ENCODE measurements at regions not wholly inside any gene's neighbourhood (a gene's known extent, or its start where the extent isn't known, plus 50 kb on each side); places are given as distances from the start of the nearest gene placed in this dataset.
"Not testable (repeated sequence)": the region's sequence is repeated elsewhere in the genome, so short reads cannot be mapped to it uniquely, and the experiment has no call there.

DNA sequence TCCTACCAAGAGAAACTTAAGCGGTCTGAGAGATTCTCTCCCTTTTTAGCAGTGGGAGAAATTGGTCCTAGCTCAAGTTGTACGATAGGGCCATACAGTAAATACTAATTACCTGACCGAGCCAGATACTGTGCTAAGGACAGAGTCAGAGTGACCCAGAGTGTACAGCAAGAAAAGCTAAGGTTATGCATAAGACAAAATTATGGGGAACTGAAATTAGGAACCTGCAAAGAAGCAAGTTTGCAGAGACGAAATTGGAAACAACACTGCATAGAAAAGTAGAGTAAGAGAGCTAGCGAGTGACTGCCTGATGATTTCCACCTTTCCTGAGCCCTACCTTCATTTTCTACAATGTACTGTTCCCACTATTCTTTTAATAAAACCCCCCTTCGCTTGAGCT lies 278.1 kb downstream of the NKX6-1 start:
- DNase-seq (ENCODE audit: low spot score) = no peak

DNA sequence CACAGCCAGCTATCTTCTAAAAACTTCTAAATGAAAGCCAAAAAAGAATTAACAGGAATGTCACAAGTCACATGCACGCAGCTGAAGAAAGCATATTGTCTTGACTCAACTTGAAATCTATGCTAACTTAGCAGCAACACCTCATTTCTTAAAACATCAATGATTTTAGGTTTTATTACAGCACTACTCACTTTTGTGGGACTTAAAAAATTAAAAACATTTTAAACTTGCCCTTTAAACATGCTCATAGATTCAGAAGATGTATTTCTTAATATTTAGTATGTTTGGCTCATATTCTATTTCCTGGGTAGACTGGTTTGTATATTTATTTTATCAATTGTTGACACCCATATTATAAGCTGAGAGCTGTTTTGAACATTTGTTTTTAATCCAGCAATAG lies 279.4 kb downstream of the NKX6-1 start:
- DNase-seq (ENCODE audit: low spot score) = no peak

DNA sequence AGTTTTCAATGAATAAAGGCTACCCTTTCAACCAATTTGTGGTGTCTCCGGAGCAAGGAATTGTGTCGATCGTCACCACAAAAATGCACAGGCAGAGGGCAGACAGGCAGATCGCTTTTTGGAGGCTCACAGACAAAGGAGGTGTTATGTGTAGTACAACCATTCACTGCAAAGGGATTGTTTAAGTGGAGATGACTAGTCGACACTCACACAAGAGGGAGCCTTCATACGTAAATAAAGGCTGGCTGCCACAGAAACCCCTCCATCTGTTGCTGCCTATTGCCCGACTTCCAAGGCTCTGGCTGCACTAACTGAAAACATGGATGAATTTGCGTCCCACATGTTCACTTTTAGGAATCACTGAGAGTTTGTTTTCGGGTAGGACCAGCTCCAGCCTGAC lies 281.1 kb downstream of the NKX6-1 start:
- no peak for DNase-seq (ENCODE audit: low spot score)

DNA sequence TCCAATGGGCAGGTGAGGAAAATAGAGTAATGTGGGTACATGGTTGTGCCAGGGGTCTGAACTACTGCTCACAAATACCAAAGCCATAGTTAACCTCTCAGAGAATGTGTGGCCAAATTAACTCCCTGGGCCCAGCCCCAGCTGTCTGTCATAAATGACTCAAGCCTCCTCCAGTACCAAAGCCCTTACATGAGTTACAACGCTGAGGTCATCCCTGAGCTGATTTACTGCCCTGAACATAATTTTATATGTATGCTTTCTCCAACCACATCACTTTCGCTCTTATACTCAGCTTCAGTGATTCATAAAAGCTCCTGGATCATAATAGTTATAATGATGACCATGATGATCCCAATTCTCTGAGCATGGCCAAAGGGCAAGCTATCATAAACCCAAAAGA lies 283.9 kb downstream of the NKX6-1 start:
- no peak for DNase-seq (ENCODE audit: low spot score)

DNA sequence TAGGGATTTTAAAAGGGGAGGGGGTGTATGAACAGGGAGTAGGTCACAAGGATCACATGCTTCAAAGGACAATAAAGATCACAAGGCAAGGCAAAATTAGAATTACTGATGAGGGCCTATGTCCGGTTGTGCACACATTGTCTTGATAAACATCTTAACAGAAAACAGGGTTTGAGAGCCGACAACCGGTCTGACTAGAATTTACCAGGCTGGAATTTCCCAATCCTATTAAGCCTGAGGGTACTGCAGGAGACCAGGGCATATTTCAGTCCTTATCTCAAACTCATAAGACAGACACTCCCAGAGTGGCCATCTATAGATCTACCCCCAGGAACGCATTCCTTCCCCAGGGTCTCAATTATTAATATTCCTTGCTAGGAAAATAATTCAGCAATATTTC lies 292.9 kb downstream of the NKX6-1 start:
- DNase-seq (ENCODE audit: low spot score) = not testable (repeated sequence)

DNA sequence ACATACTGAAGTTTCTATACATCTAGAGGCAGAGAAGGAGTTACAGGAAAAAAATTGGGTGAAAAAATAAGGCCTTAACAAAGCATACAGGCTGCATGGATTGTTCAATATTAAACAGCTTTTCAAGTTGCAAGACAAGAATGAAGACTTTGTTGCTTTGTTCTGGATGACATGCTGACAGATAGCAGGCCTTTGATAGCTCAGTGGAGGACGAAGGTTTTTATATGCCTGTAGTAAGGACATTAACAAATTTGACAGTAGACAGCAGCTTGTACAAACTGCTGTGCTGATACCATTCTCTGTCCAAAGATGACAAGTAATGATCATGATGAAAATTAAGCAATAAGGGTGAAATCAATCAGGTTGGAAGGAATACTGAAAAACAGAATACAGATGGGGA lies 309.9 kb downstream of the NKX6-1 start:
- DNase-seq (ENCODE audit: low spot score) = no peak

DNA sequence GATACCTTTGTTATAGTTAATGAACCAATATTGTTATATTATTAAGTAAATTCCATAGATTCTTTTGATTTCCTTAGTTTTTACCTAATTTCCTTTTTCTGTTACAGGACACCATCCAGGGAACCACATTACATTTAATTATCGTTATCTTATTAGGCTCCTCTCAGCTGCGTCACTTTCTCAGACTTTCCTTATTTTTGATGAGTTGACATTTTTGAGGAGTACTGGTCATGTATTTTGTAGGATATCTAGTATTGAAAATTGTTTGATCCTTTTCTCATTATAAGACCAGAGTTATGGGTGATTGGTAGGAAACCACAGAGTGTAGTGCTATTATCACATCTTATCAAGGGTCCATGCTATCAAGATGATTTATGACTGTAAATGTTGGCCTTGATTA lies 319.7 kb downstream of the NKX6-1 start:
- no peak for DNase-seq (ENCODE audit: low spot score)

DNA sequence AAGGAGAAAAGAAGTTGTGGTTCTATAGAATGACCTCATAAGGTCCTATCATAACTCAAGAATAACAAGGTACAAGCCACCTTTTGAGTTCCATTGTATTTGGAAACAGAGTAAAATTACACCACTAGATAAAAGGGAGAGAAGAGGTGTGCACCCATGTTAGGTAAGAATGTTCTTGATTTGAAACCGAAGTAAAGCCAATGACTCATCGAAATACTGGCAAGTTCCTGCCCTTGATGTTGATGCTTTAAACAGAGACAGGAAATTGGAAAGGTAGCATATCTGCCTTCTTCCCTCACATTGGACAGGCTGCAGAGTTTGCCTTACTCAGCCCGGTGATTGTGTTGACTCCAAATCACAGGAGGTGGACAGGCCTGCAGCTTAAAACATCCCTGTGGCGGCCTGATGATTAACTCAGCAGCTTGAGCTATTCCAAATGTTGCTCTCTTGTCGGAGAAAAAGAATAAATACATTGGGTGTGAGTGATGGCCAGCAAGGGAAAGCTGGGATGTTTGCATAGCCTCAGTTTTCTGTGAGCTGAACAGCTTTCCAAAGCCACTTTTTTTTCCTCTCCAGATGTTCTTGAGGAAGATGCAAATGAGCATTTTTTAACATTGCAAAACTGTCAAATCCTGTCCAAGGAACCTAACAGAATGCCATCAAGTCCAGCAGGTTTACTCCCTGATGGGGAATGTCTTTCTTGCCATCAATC lies 321.1 kb downstream of the NKX6-1 start:
- no peak for DNase-seq (ENCODE audit: low spot score)

DNA sequence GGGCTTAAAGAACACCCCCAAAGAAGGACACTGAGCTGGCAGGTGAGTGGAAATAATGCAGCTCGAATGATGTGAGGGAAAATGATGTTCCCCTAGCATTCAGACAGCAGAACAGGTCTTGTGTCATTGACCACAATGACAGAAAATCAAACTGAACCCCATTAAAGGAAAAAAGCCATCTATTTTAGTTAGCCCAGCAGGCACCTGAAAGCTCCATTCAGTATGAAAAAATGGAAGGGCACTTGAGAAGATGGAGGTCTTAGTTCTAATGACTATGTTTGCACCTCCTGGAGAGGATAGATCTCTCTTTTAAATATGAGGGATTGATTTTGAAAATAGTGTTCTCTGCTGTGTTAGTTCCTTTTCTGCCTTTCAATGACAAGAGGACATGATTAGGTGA lies 323.1 kb downstream of the NKX6-1 start:
- DNase-seq (ENCODE audit: low spot score) = no peak

DNA sequence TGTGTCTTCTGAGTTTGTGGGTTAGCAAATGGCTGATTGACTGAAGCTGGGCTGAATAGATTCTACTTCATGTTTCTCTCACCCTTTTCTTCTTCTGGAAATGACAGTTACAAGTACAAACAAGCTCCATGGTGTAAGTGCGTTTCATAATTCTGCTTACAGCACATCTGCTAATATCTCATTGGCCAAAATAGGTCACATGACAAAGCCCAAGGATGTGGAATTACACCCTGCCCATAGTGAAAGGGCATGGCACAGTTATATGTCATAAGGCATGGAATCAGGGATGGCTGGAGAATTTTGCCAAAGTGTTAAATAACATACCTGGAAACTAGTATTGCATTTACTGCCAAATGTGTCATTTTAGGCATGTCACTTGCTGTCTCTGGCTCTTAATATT lies 327.2 kb downstream of the NKX6-1 start:
- no peak for DNase-seq (ENCODE audit: low spot score)

DNA sequence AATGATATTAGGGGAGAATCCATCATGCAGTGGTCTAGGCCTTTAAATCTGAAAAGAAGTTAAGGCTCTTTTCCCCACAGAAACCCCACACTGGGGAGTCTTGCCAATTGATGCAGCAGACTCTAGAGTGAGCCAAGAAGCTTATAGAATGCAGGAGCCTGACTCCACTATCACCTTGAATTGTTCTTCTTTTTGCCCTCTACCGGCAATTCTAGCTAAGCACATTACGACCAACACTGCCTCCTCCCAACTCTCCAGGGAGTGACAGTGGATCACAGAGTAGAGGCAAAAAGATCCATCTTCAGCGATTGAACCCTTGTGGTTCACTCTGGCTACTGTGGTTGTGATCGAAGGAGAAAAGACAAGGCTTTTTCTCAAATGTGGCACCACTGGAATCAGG lies 331.5 kb downstream of the NKX6-1 start:
- no peak for DNase-seq (ENCODE audit: low spot score)

DNA sequence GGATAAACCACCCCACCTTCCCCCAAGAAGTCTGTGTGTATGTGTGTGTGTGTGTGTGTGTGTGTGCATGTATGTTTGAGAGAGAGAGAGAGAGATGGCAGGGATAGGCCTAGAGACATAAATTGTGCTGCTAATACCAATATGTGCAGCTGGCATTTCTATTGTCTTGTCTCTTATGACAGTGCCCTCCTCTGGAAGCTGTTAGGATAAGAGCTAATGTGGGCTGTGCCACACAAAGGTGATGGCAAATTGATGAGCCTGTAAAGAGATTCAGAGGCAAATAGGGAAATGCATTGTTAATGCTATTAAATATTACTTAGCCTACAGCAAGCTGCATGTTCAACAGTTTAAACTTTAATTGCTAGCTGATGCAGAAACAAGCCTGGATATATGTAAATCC lies 332.0 kb downstream of the NKX6-1 start:
- no peak for DNase-seq (ENCODE audit: low spot score)

DNA sequence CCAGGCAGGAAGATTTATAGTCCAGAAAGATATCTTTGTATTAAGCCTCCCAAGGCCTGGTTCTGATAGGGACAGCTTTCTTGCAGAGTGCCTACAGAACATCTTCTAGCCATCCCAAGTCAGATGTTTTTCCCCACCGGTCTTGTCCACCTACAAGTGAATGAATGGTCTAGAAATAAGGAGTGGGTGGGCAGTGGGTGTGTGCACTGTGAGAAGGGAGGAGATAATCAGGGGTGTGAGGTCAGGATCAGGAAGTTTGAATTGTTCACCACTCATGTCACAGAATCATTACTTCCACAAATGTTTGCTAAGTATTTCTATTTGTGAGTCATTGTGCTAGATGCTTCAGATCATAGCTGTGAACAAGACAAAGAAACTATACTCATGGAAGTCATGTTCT lies 332.6 kb downstream of the NKX6-1 start:
- DNase-seq (ENCODE audit: low spot score) = no peak

DNA sequence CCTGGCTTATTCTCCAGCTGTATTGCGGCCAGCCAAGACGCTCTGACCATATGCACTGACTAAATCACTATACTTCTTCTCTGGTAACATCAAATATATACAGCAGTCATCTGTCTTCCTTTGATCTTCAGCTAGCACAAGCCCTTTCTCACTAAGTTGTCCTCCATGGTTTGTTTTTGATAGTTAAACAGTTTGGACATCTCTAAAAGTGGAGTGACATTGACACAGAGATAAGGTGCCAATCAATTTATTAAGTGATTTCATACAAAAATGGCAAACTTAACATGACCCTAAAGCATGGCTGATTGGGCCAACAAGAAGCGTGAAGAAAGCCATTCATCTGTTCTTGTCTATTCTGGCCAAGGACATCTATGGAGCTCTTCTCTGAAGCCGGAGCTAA lies 334.9 kb downstream of the NKX6-1 start:
- no peak for DNase-seq (ENCODE audit: low spot score)

DNA sequence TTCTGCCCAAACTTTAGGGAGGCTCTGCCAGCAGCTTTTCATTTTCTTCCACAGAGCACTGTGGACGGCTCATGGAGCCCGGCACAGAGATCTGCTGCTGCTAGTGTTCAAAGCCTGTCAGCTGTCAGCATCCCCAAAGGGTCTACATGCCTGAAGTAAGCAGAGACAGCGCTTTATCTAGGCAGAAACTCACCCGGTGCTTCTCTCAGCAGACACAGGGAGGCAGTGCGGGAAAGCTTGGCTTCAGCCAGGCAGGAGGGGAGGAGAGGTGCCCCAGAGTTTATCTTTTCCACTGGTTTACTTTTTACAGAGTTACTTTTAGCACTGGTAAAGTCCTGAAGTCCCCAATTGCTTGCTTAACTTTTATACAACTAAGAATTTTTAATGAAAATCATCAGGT lies 339.3 kb downstream of the NKX6-1 start:
- DNase-seq (ENCODE audit: low spot score) = no peak

DNA sequence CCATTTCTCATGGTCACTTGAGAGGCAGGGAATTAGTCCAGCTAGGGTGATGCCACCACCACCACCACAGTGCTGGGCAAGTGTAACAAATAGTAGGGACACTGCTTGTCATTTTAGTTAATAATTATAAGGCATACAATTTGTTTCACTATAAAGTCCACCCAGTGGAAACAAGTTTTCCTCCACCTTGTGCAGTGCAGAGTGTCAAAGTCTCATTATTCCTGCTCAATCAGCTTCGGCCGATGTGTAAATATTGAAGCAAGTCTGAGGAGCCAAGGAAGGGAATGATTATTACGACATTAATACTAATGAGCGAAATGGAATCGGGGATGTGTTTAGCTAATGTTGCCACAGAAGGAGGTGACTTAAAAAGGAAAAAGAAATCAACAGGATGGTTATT lies 340.4 kb downstream of the NKX6-1 start:
- no peak for DNase-seq (ENCODE audit: low spot score)

DNA sequence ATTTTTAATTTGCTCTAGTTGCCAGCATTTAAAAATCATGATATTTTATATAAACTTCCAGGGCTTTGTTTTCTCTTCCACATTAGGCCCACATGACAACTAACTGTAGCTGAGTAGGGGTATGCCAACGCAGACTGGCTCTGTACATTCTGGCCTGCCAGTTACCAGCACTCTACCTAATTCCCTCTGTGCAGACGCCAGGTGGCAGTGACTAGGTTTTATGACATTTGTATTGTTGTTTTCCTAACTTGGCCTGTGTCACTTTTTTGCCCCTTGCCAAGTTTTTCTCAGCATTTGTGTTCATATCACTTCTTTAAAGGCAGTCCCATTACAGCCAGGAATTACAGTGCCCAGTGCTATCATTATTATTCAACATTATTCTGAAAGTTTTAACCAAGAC lies 347.5 kb downstream of the NKX6-1 start:
- DNase-seq (ENCODE audit: low spot score) = no peak

DNA sequence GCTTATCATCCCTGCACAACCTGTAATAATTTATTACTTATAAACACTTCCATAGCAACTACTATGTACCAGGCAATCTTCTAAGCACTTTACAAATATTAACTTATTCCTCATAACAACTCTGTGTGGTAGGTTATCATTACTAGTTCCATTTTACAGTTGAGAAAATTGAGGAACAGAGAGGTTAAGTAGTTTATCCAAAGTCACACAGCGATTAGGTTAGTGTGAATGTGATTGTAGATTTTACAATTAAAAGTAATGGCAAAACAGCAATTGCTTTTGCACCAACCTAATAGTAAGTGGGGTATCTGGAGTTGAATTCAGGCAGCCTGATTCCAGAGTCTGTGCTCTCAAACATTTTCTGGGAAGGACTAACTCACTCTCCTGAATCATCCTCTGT lies 348.9 kb downstream of the NKX6-1 start:
- no peak for DNase-seq (ENCODE audit: low spot score)

DNA sequence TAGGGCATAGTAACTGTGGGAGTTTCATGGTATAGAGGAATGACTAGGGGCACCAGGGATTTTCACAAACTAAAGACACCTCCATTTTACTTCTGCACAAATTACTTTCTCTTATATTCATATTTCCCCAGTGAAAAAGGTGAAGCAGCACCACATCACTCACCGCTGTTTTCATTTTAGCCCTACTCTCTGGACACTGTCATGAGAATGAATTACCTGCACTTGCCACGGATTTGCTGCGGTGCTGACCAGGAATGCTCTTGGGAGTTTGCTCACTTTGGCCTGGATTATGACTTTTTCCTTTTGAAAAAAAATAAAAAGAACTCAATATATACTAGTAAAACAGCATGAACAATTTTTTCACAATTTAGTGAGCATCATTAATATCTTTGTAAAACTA lies 351.3 kb downstream of the NKX6-1 start:
- DNase-seq (ENCODE audit: low spot score) = no peak

DNA sequence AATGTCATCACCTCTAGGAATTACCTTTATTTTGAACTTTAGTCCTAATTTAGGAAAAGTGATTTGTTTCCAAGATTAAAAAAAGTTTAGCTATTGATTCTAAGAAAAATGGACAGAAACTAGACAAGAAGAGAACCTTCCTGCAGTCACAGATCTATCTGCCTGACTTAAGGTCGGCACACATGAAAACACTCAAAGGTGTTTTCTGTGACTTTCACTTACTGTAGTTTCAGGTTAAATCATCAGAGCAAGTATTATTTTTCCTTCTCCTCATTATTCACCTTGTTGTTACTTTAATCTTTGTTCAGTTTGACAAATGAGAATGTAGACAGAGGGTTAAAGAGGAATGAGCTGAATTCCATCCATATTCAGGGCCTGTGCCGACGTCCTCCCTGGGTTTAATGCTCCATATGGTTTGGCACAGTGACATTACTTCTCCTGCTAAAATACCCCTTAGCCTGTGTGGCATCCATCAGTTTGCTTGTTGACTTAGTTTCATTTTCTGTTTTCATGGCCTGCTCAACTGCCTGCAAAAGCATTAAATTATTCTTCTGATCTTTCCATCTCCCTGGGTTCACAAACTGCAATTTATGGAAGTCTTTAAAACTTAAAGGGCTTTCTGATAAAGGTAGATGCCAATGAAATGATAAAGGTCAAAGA lies 352.7 kb downstream of the NKX6-1 start:
- DNase-seq (ENCODE audit: low spot score) = no peak

DNA sequence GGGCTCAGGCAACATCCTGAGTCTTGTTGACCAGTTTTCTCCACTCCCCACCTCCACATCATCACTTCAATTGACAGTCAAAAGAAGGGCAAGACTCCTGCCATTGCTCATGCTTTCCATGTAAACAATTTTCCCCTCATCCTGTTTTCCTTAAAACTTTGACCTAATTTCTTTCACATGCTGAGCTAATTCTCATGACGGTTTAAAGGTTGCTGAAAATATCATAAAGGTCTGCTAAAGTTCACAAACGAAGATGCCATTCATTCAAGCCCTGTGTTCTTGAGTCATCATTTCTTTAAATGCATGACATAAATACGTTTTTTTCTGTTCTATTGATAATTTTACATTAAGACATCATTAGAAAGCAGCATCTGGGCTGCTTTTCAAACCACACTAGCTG lies 353.9 kb downstream of the NKX6-1 start:
- no peak for DNase-seq (ENCODE audit: low spot score)

DNA sequence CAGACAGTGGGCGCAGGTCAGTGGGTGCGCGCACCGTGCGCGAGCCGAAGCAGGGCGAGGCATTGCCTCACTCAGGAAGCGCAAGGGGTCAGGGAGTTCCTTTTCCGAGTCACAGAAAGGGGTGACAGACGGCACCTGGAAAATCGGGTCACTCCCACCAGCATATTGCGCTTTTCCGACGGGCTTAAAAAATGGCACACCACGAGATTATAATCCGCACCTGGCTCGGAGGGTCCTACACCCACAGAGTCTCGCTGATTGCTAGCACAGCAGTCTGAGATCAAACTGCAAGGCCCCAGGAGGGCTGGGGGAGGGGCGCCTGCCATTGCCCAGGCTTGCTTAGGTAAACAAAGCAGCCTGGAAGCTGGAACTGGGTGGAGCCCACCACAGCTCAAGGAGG lies 372.2 kb downstream of the NKX6-1 start:
- not testable (repeated sequence) for DNase-seq (ENCODE audit: low spot score)

DNA sequence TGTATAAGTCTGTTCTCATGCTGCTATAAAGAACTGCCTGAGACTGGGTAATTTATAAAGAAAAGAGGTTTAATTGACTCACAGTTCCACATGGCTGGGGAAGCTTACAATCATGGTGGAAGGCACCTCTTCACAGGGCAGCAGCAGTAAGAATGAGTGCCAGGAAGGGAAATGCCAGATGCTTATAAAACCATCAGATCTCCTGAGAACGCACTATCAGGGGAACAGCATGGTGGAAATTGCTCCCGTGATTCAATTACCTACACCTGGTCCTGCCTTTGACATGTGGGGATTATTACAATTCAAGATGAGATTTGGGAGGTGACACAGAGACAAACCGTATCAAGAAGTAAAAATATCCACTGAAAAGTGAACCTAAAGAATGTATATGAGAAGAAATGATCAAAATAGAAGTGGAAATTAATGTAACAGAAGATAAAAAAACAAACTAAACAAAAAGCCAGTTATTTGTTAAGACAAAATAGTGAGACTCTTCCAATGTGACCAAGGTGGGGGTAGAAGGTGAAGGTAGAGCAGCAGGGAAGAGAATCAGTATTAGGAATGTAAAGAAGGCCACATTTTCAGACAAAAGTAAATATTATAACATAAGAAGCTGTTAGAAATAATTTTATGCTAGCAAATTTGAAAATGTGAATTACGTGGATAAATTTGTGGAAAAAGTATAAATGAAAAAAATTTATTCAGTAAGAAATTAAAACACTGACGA lies 372.9 kb downstream of the NKX6-1 start:
- no peak for DNase-seq (ENCODE audit: low spot score)

DNA sequence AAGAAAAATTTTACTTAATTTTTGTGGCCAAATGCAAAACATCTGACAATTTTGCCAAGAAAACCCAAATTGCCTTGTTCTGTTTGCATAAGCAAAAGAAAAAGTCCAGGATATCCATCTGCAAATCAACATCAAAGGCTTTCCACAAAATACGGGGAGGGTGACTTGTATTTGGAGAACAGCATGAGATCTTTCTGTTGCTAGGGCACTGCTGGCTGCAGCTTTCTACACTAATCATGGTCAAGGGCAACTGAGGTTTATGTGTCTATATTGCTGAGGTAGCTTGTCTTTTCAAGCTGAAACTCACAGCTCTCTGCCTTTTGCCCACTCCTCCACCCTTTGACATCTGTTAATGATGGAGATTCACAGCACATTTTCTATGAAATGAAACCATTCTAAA lies 389.1 kb downstream of the NKX6-1 start:
- DNase-seq (ENCODE audit: low spot score) = no peak
